HFFc6 (cell line): ENCODE measurements at regions not wholly inside any gene's neighbourhood (a gene's known extent, or its start where the extent isn't known, plus 50 kb on each side); places are given as distances from the start of the nearest gene placed in this dataset.
"Not testable (repeated sequence)": the region's sequence is repeated elsewhere in the genome, so short reads cannot be mapped to it uniquely, and the experiment has no call there.

Source experiments
- DNase-seq: peaks from one replicate; pipeline ENCODE4 v3.0.0-alpha.2; 2018
- H3K27ac Mint-ChIP-seq: 2 replicates; pipeline ENCODE4 v1.8.0; 2020; ENCODE audit warnings: mild to moderate bottlenecking, mixed read lengths
- H3K27me3 Mint-ChIP-seq: 2 replicates; pipeline ENCODE4 v1.8.0; 2021; ENCODE audit warnings: mild to moderate bottlenecking, moderate library complexity, mixed read lengths; ENCODE audit not compliant: insufficient read depth
- H3K36me3 Mint-ChIP-seq: 2 replicates; pipeline ENCODE4 v1.8.0; 2021; ENCODE audit warnings: low read depth, mixed read lengths
- H3K4me1 Mint-ChIP-seq: 2 replicates; pipeline ENCODE4 v1.8.0; 2020; ENCODE audit warnings: low read depth, mixed read lengths
- H3K4me3 Mint-ChIP-seq: 2 replicates; pipeline ENCODE4 v1.8.0; 2020; ENCODE audit warnings: mild to moderate bottlenecking, moderate library complexity, mixed read lengths
- H3K9me3 Mint-ChIP-seq: 2 replicates; pipeline ENCODE4 v1.8.0; 2020; ENCODE audit warnings: mild to moderate bottlenecking, mixed read lengths
- TF ChIP-seq, protein P1 (sequence below): fragments of 200-600 bp; sonication (generic); IDR thresholded peaks from 2 replicates; pipeline ENCODE4 v1.5.0; 2021; ENCODE audit warnings: antibody characterized with exemption, mild to moderate bottlenecking

DNA sequence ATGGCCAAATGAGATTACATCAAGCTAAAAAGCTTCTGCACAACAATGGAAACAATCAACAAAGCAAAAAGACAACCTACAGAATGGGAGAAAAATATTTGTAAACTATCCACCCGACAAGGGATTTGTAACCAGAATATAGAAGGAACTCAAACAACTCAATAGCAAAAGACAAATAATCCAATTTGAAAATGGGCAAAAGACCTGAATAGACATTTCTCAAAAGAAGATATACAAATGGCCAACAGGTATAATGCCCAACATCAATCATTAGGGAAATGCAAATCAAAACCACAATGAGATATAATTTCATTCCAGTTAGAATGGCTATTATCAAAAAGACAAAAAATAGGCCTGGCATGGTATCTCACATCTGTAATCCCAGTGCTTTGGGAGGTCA, 140.0 kb downstream of the GLUL start:
- Mint-ChIP-seq H3K36me3 (no peaks in the 10 kb centered on the region), H3K27ac (no peak overlapping the region), H3K27me3 (peaks cover 10% of the 10 kb centered on the region), H3K9me3 (no peaks in the 10 kb centered on the region), H3K4me3 (no peak overlapping the region), H3K4me1 (no peaks in the 10 kb centered on the region)
- DNase-seq = no peak
- TF ChIP-seq, protein P1, sequence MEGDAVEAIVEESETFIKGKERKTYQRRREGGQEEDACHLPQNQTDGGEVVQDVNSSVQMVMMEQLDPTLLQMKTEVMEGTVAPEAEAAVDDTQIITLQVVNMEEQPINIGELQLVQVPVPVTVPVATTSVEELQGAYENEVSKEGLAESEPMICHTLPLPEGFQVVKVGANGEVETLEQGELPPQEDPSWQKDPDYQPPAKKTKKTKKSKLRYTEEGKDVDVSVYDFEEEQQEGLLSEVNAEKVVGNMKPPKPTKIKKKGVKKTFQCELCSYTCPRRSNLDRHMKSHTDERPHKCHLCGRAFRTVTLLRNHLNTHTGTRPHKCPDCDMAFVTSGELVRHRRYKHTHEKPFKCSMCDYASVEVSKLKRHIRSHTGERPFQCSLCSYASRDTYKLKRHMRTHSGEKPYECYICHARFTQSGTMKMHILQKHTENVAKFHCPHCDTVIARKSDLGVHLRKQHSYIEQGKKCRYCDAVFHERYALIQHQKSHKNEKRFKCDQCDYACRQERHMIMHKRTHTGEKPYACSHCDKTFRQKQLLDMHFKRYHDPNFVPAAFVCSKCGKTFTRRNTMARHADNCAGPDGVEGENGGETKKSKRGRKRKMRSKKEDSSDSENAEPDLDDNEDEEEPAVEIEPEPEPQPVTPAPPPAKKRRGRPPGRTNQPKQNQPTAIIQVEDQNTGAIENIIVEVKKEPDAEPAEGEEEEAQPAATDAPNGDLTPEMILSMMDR = no peak

DNA sequence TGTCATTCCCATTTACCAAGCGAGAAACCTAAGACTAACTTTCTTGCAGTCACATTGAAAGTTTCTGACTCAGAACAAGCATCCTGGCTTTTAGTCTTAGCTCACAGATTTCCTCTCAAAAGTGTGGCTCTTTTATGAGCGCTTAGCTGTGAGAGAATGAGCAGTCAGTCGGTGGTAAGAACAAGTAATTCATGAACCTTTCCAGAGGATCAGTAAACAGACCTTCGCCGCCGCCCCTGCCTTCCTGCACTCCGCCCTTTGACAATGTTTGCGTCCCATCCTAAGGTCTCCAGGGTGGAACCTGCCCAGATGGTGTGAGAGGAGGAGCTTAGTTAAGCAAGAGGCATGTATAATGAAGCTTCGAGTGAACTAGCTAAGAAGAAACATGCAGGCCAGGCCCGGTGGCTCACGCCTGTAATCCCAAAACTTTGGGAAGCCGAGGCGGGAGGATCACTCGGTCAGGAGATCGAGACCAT, 142.4 kb downstream of the GLUL start:
- H3K4me3 Mint-ChIP-seq = no peak overlapping the region
- no peaks in the 10 kb centered on the region for H3K36me3 Mint-ChIP-seq
- TF ChIP-seq, protein P1 = no peak
- no peaks in the 10 kb centered on the region for H3K4me1 Mint-ChIP-seq
- H3K27ac Mint-ChIP-seq = no peak overlapping the region
- no peak for DNase-seq
- no peaks in the 10 kb centered on the region for H3K9me3 Mint-ChIP-seq
- H3K27me3 Mint-ChIP-seq = peaks cover 15% of the 10 kb centered on the region

DNA sequence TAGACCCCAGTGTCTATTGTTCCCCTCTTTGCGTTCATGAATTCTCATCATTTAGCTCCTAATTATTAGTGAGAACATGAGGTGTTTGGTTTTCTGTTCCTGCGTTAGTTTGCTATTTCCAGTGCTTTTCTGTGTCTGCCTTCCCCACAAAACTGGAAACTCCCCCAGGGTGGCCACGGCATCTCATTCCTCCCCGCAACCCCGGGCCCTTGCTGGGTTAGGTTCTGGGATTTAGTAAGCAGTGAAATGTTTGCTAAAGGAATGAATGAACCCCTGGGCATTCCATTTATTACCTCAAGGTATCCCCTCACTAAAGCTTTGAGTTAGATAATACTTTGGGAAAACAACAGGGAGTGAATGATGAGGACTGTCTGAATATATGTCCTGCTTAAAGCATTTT, 142.9 kb downstream of the GLUL start:
- no peaks in the 10 kb centered on the region for H3K9me3 Mint-ChIP-seq
- no peaks in the 10 kb centered on the region for H3K36me3 Mint-ChIP-seq
- no peaks in the 10 kb centered on the region for H3K4me1 Mint-ChIP-seq
- TF ChIP-seq, protein P1 = no peak
- H3K27me3 Mint-ChIP-seq = peaks cover 15% of the 10 kb centered on the region
- H3K4me3 Mint-ChIP-seq = no peak overlapping the region
- no peak for DNase-seq
- no peak overlapping the region for H3K27ac Mint-ChIP-seq

DNA sequence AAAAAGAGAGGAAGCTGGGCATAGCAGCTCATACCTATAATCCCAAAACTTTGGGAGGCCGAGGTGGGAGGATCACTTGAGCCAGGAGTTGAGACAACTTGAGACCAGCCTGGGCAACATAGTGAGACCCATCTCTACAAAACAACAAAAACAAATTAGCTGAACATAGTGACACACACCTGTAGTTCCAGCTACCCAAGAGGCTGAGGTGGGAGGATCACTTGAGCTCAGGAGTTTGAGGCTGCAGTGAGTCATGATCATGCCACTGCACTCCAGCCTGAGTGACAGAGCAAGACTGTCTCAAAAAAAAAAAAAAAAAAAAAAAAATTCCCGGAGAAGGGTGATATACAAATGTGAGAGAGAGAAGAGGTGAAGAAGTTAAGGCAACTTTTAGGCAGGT, 143.8 kb downstream of the GLUL start:
- DNase-seq, H3K4me3 Mint-ChIP-seq, H3K9me3 Mint-ChIP-seq, H3K4me1 Mint-ChIP-seq, H3K36me3 Mint-ChIP-seq, H3K27ac Mint-ChIP-seq: not testable (repeated sequence)
- peaks cover 13% of the 10 kb centered on the region for H3K27me3 Mint-ChIP-seq

DNA sequence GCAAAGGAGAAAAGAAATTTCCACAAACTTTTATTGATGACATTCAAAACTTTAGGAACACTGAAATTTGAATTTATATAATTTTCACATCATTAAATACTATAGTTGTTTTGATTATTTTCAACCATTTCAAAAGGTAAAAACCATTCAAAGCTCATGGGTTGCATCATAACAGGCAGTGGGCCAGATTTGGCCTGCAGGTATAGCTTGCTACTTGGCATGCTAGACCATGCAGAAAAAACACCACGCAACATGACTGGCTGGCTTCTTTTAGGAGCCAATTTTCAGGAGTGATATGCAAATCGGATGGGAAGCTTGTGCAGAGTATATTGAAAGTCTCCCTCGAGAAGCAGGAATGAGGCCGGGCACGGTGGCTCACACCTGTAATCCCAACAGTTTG, 144.8 kb downstream of the GLUL start:
- H3K4me1 Mint-ChIP-seq = no peaks in the 10 kb centered on the region
- no peak overlapping the region for H3K27ac Mint-ChIP-seq
- DNase-seq = no peak
- H3K27me3 Mint-ChIP-seq = peaks cover 20% of the 10 kb centered on the region
- no peaks in the 10 kb centered on the region for H3K36me3 Mint-ChIP-seq
- no peak overlapping the region for H3K4me3 Mint-ChIP-seq
- TF ChIP-seq, protein P1 = no peak
- H3K9me3 Mint-ChIP-seq = no peaks in the 10 kb centered on the region

DNA sequence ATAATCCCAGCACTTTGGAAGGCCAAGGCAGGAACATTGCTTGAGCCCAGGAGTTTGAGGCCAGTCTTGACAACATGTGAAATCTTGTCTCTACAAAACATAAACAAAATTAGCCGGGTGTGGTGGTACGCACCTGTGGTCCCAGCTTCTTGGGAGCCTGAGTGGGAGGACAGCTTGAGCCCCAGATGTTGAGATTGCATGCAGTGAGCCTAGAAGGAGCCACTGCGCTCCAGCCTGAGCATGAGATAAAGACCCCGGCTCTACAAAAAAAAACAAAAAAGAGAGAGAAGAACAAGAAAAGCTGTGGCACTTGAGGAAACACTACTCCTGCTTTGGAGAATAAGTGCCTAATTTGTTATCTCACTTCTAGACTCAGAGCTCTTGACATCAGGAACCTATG, 146.6 kb downstream of the GLUL start:
- no peak overlapping the region for H3K27ac Mint-ChIP-seq

More for the DNA sequence above, 146.6 kb downstream of the GLUL start:
- TF ChIP-seq, protein P1 = no peak
- Mint-ChIP-seq H3K4me3 (no peak overlapping the region), H3K36me3 (no peaks in the 10 kb centered on the region), H3K27me3 (peaks cover 24% of the 10 kb centered on the region), H3K4me1 (no peaks in the 10 kb centered on the region), H3K9me3 (no peaks in the 10 kb centered on the region)
- no peak for DNase-seq
